ENCODE measurements at regions not wholly inside any gene's neighbourhood (a gene's known extent, or its start where the extent isn't known, plus 50 kb on each side); places are given as distances from the start of the nearest gene placed in this dataset.

DNA sequence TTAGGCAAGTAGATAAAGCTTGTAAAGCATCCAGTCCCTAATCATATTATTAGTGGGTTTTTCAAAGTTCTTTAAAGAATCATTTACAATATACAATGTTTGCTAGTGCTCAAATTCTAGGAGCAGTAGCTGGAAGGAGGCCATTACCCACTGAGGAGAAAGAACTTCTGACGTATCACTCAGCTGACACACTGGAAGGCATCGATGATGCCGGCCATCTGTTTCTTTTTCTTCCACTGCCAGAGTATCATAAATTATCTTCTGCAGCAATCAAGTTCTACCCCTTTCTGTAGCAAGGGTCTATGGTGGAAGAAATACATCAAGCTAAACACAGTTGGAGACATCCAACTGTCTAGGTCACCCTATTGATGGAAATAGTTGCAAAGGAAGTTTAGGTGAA, 243.2 kb upstream of the LRRN1 start:
- no peak for DNase-seq (ENCODE audit: low spot score in 2 of 2, unreplicated experiment in 2 of 2)
- TF ChIP-seq, protein P1, sequence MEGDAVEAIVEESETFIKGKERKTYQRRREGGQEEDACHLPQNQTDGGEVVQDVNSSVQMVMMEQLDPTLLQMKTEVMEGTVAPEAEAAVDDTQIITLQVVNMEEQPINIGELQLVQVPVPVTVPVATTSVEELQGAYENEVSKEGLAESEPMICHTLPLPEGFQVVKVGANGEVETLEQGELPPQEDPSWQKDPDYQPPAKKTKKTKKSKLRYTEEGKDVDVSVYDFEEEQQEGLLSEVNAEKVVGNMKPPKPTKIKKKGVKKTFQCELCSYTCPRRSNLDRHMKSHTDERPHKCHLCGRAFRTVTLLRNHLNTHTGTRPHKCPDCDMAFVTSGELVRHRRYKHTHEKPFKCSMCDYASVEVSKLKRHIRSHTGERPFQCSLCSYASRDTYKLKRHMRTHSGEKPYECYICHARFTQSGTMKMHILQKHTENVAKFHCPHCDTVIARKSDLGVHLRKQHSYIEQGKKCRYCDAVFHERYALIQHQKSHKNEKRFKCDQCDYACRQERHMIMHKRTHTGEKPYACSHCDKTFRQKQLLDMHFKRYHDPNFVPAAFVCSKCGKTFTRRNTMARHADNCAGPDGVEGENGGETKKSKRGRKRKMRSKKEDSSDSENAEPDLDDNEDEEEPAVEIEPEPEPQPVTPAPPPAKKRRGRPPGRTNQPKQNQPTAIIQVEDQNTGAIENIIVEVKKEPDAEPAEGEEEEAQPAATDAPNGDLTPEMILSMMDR (IDR thresholded peaks at IDR 0.05; ENCODE audit: unreplicated experiment), result no peak
- Mint-ChIP-seq H3K9me3 (peaks cover 20% of the 10 kb centered on the region), H3K4me1 (peaks cover 10% of the 10 kb centered on the region), H3K27ac (no peak overlapping the region), H3K4me3 (no peak overlapping the region), H3K27me3 (ENCODE audit: low read depth) (no peaks in the 10 kb centered on the region), H3K36me3 (no peaks in the 10 kb centered on the region)

DNA sequence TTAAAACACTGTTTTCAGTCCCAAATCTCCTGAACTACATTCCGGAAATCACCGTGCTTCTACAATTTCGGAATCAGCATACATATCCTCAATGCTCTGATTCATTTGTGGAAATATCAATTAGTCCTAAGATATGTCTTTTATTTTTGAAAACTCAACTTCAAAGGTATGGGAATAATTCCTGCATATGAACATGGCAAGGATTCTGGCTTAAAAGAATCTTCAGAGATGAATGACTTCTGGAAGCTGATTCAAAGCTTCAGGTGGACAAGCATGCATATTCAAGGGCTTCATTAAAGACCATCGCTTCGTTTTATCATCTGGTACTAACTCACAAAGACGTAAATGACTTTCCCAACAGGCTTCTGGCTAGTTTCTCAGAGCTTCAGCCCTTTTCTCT, 246.0 kb upstream of the LRRN1 start:
- Mint-ChIP-seq H3K36me3 (peaks cover 6% of the 10 kb centered on the region), H3K27me3 (ENCODE audit: low read depth) (no peaks in the 10 kb centered on the region), H3K4me3 (no peak overlapping the region), H3K9me3 (peaks cover 34% of the 10 kb centered on the region), H3K4me1 (no peaks in the 10 kb centered on the region), H3K27ac (no peak overlapping the region)
- no peak for DNase-seq (ENCODE audit: low spot score in 2 of 2, unreplicated experiment in 2 of 2)
- TF ChIP-seq, protein P1 (IDR thresholded peaks at IDR 0.05; ENCODE audit: unreplicated experiment), result no peak

DNA sequence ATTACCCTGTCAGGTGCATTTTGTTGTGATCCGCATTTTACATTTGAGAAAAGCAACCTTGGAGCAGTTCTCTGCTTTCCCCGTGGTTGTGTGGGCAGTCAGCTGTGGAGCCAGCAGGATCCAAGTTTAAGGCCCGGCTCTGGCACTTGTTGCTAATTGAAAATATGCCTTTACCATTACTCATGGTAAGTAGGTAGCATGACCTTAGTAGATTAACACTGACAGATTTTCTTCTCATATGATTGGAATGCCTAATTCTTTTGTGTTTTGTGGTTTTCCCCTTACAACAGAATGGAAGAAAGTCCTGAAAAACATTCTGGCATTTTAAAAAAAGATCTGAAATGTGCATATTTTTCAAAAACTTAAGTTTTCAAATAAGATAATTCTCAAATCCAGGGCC, 246.5 kb upstream of the LRRN1 start:
- TF ChIP-seq, protein P1 (IDR thresholded peaks at IDR 0.05; ENCODE audit: unreplicated experiment), result no peak
- Mint-ChIP-seq H3K9me3 (peaks cover 34% of the 10 kb centered on the region), H3K4me1 (no peaks in the 10 kb centered on the region), H3K27me3 (ENCODE audit: low read depth) (no peaks in the 10 kb centered on the region), H3K27ac (no peak overlapping the region), H3K4me3 (no peak overlapping the region), H3K36me3 (peaks cover 6% of the 10 kb centered on the region)
- DNase-seq (ENCODE audit: low spot score in 2 of 2, unreplicated experiment in 2 of 2), result no peak

DNA sequence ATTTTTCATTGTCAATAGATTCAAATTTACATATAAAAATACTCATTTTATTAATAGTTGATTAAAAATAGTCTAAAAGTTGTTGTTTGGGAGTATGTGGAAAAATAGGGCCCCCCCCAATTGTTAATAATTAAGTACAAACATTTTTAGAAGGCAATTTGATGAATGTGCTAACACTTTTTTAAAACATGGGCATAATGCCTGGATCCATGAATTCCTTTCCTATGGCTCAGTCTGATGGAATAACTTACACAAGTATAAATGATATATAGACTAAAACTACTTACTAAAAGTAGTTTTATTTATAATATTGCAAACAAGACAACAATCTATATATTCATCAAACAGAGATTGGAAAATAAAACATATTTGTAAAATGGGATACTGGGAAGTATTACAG, 247.2 kb upstream of the LRRN1 start:
- Mint-ChIP-seq H3K36me3 (peaks cover 6% of the 10 kb centered on the region), H3K27me3 (ENCODE audit: low read depth) (no peaks in the 10 kb centered on the region), H3K4me3 (no peak overlapping the region), H3K4me1 (no peaks in the 10 kb centered on the region), H3K27ac (no peak overlapping the region), H3K9me3 (peaks cover 31% of the 10 kb centered on the region)
- TF ChIP-seq, protein P1 (IDR thresholded peaks at IDR 0.05; ENCODE audit: unreplicated experiment), result no peak
- DNase-seq (ENCODE audit: low spot score in 2 of 2, unreplicated experiment in 2 of 2), result no peak

DNA sequence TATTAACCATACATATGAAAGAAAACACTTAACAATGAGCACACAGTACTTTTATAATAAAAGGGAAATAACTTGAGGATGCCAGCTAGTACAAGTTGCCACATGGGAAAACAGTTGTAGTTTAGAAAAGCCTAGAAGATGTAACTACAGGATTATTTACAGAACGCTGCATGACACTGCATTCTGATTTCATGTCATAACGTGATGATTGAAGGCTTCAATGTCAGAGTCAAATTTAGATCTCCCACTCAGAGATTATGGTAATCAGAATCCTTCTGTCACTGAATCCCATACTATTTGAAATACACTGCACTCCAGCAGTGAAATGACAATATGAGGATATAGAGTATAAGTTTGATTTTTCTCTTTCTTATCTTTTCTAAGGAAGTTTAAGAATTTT, 253.9 kb upstream of the LRRN1 start:
- no peak overlapping the region for H3K4me3 Mint-ChIP-seq
- peaks cover 4% of the 10 kb centered on the region for H3K4me1 Mint-ChIP-seq
- peaks cover 28% of the 10 kb centered on the region for H3K9me3 Mint-ChIP-seq
- TF ChIP-seq, protein P1 (IDR thresholded peaks at IDR 0.05; ENCODE audit: unreplicated experiment), result no peak
- H3K27ac Mint-ChIP-seq, result no peak overlapping the region
- no peaks in the 10 kb centered on the region for H3K27me3 Mint-ChIP-seq (ENCODE audit: low read depth)
- H3K36me3 Mint-ChIP-seq, result peaks cover 6% of the 10 kb centered on the region
- no peak for DNase-seq (ENCODE audit: low spot score in 2 of 2, unreplicated experiment in 2 of 2)

DNA sequence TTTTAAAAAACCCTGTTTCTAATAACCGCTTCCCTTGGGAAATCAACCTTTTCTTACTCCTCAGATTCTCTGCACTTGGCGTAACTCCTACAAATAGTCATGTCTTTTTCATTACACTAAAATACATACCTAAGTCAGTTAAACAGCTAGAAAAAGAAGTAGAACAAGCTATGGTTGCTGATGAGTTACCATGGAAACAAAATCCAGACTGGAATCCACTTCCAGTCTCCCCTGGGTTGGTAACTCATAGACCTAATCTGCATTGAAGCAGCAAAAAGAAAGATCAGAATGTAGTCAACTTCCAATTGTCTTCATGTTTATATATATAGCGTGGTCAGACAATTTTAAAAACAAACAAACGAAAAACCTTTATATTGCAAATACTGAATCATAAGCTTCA, 260.8 kb upstream of the LRRN1 start:
- no peak for DNase-seq (ENCODE audit: low spot score in 2 of 2, unreplicated experiment in 2 of 2)
- Mint-ChIP-seq H3K9me3 (peaks cover 1% of the 10 kb centered on the region), H3K36me3 (no peaks in the 10 kb centered on the region), H3K27me3 (ENCODE audit: low read depth) (no peaks in the 10 kb centered on the region), H3K4me1 (peaks cover 4% of the 10 kb centered on the region), H3K27ac (no peak overlapping the region), H3K4me3 (no peak overlapping the region)
- TF ChIP-seq, protein P1 (IDR thresholded peaks at IDR 0.05; ENCODE audit: unreplicated experiment), result no peak

Measured in mesothelial cell of epicardium (in vitro differentiated cells).